ENCODE measurements at regions not wholly inside any gene's neighbourhood (a gene's known extent, or its start where the extent isn't known, plus 50 kb on each side); places are given as distances from the start of the nearest gene placed in this dataset.

GRCh38 chr2:34188464-34189303 lies 589.6 kb upstream of the FAM98A start:
- DNase-seq (ENCODE audit: low spot score) = no peak
- no peak for ATAC-seq (ENCODE audit: low FRiP score)
- no peak for TF ChIP-seq CTCF (IDR thresholded peaks at IDR 0.05)

- ATAC-seq (ENCODE audit: low FRiP score) (no peak), DNase-seq (ENCODE audit: low spot score) (no peak)
- TF ChIP-seq CTCF (IDR thresholded peaks at IDR 0.05) = no peak
Measured at GRCh38 chr2:34179511-34179910, 580.4 kb upstream of the FAM98A start.

- TF ChIP-seq CTCF (IDR thresholded peaks at IDR 0.05) = no peak
- DNase-seq (ENCODE audit: low spot score) = no peak
- ATAC-seq (ENCODE audit: low FRiP score) = no peak
Measured at GRCh38 chr2:34178482-34178881, 579.4 kb upstream of the FAM98A start.

- TF ChIP-seq CTCF (IDR thresholded peaks at IDR 0.05) = no peak
- ATAC-seq (ENCODE audit: low FRiP score) (no peak), DNase-seq (ENCODE audit: low spot score) (no peak)
Measured at GRCh38 chr2:34176693-34177092, 577.6 kb upstream of the FAM98A start.

GRCh38 chr2:34174506-34174905 lies 575.4 kb upstream of the FAM98A start:
- no peak for TF ChIP-seq CTCF (IDR thresholded peaks at IDR 0.05)
- ATAC-seq (ENCODE audit: low FRiP score) = no peak
- DNase-seq (ENCODE audit: low spot score) = no peak

GRCh38 chr2:34162231-34162630 lies 563.1 kb upstream of the FAM98A start:
- no peak for TF ChIP-seq CTCF (IDR thresholded peaks at IDR 0.05)
- no peak for DNase-seq (ENCODE audit: low spot score)
- ATAC-seq (ENCODE audit: low FRiP score) = no peak

GRCh38 chr2:34161549-34161948 lies 562.5 kb upstream of the FAM98A start:
- DNase-seq (ENCODE audit: low spot score) = no peak
- no peak for ATAC-seq (ENCODE audit: low FRiP score)
- TF ChIP-seq CTCF (IDR thresholded peaks at IDR 0.05) = no peak

Measured in omental fat pad (tissue), 3 donors.